B cell (primary cell): ENCODE measurements at regions not wholly inside any gene's neighbourhood (a gene's known extent, or its start where the extent isn't known, plus 50 kb on each side); places are given as distances from the start of the nearest gene placed in this dataset.

Experiments
- CTCF ChIP-seq: fragments of 200-600 bp; IDR thresholded peaks from one replicate; pipeline ENCODE4 v1.8.0; 2022; ENCODE audit warnings: antibody characterized with exemption, mild to moderate bottlenecking
- EZH2 ChIP-seq: IDR thresholded peaks from 2 replicates; pipeline ENCODE4 v1.6.1; 2012; ENCODE audit warnings: borderline replicate concordance, low read depth, mild to moderate bottlenecking, moderate library complexity, low read length; ENCODE audit not compliant: insufficient read depth, poor library complexity, severe bottlenecking

GRCh38 chrX:39899059-39899458 is 198.7 kb downstream of the BCOR start:
- TF ChIP-seq CTCF: no peak
- no peak for TF ChIP-seq EZH2
